Activated naive CD4-positive, alpha-beta T cell treated with anti-CD3 and anti-CD28 coated beads, Interleukin-2, amount 50 U/mL, for 24 hours (primary cell): ENCODE measurements at regions not wholly inside any gene's neighbourhood (a gene's known extent, or its start where the extent isn't known, plus 50 kb on each side); places are given as distances from the start of the nearest gene placed in this dataset.
"Not testable (repeated sequence)": the region's sequence is repeated elsewhere in the genome, so short reads cannot be mapped to it uniquely, and the experiment has no call there.

Experiments
- H3K27ac Mint-ChIP-seq: one replicate; pipeline ENCODE4 v1.8.0; 2021; ENCODE audit warnings: mild to moderate bottlenecking, mixed read lengths
- H3K27me3 Mint-ChIP-seq: one replicate; pipeline ENCODE4 v1.8.0; 2021; ENCODE audit warnings: mixed read lengths
- H3K36me3 Mint-ChIP-seq: one replicate; pipeline ENCODE4 v1.8.0; 2021; ENCODE audit warnings: mixed read lengths
- H3K4me1 Mint-ChIP-seq: one replicate; pipeline ENCODE4 v1.8.0; 2021; ENCODE audit warnings: mixed read lengths
- H3K4me3 Mint-ChIP-seq: one replicate; pipeline ENCODE4 v1.8.0; 2021; ENCODE audit warnings: mild to moderate bottlenecking, mixed read lengths
- H3K9me3 Mint-ChIP-seq: one replicate; pipeline ENCODE4 v1.8.0; 2021; ENCODE audit warnings: mixed read lengths

DNA sequence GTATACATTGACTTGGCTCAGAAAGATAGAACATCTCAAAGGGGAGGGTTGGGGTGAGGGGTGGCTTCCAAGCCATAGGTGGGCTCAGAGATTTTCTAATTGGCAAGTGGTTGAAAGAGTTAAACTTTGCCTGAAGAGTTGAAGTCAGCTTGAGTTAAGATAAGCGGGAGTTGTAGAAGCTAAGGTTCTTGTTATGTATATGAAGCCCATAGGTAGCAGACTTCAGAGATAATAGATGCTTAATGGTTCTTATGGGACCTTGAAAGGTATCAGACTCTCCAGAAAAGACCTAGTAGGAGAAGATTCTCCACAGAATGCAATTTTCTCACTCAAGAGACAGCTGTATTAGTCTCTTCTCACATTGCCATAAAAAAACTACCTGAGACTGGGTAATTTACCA is 599.1 kb upstream of the CPEB2 start:
- Mint-ChIP-seq H3K27me3 (peaks cover 2% of the 10 kb centered on the region), H3K36me3 (no peaks in the 10 kb centered on the region), H3K4me3 (no peak overlapping the region), H3K4me1 (no peaks in the 10 kb centered on the region), H3K27ac (no peak overlapping the region), H3K9me3 (peaks cover 6% of the 10 kb centered on the region)

DNA sequence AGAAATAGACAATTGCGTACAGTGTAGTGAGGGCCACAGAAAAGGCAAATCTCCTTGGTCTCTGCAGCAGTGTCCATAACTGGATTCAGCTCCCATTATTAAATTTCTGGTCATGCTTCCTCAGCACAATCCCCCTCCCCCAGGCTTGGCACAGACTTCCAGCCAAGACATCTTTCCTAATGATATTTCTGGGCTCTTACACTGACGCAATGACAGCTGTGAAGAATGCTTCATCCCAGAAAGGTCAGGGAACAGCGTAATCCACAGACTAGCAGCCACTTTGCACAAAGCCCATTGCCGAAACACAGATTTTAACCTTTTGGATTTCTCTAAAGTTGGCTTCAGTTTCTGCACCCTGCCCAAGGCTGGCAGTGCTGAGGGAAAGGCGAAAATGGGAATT is 597.6 kb upstream of the CPEB2 start:
- Mint-ChIP-seq H3K4me3 (no peak overlapping the region), H3K27ac (no peak overlapping the region), H3K36me3 (no peaks in the 10 kb centered on the region), H3K9me3 (no peaks in the 10 kb centered on the region), H3K27me3 (peaks cover 2% of the 10 kb centered on the region), H3K4me1 (no peaks in the 10 kb centered on the region)

DNA sequence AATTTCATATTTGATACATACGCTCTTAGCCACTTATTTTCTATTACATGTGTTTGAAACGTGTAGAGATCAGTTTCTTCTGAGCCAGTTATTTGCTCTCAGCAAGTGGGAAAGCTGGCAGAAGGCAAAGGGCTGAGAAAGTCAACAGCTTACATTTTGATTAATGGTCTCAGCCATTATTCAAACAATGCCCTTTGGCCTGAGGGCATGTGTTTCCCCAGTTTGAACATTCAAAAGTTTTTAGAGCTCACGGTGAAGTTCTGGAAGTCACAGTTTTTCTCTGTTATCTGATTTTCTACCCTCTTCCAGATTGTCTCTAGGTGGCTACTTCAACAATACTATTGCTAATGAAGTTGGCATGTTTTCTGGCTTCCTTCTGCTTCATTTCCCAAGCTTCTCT is 591.8 kb upstream of the CPEB2 start:
- H3K9me3 Mint-ChIP-seq, result no peaks in the 10 kb centered on the region
- no peak overlapping the region for H3K4me3 Mint-ChIP-seq
- H3K27me3 Mint-ChIP-seq, result no peaks in the 10 kb centered on the region
- H3K36me3 Mint-ChIP-seq, result no peaks in the 10 kb centered on the region
- H3K27ac Mint-ChIP-seq, result no peak overlapping the region
- no peaks in the 10 kb centered on the region for H3K4me1 Mint-ChIP-seq

DNA sequence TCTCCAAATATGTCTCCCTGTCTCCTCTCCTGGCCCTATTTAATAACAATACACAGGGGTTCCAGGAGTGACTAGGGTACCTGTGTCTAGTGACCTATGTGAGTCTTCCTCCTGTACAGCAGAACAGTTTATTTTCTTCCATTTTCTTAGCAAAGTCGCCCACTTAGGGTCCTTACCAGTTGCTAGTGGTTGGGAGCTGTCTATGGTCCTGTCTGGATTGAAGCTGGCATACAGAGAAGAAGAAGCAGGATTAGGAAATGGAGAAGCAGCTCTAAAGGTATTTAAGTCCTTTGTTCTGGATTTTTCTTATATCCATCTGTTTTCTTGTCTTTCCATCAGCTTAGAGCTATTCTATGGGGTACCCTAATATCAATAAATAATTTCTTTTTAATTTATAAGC is 587.1 kb upstream of the CPEB2 start:
- Mint-ChIP-seq H3K9me3 (no peaks in the 10 kb centered on the region), H3K36me3 (no peaks in the 10 kb centered on the region), H3K4me1 (no peaks in the 10 kb centered on the region), H3K27ac (no peak overlapping the region), H3K4me3 (no peak overlapping the region), H3K27me3 (no peaks in the 10 kb centered on the region)

DNA sequence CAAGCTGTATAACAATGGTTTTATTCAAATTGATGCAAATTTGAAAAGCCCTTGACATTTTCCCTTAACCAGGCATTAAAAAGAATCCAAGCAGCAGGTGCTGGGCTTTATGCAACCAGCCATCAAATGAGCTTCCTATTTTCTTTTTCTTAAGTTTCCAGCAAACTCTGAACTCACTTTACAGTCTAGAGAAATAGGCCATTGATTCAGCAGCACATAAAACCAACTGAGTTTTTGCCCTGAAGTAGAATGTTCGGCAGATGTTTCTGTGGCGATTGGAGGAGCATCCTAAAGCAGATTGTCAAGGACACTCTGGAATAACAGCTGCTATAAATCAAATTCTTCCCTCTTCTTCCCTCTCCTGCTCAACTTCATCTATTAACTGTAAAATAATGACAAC is 582.8 kb upstream of the CPEB2 start:
- no peaks in the 10 kb centered on the region for H3K9me3 Mint-ChIP-seq
- H3K36me3 Mint-ChIP-seq, result no peaks in the 10 kb centered on the region
- no peaks in the 10 kb centered on the region for H3K27me3 Mint-ChIP-seq
- no peak overlapping the region for H3K4me3 Mint-ChIP-seq
- no peaks in the 10 kb centered on the region for H3K4me1 Mint-ChIP-seq
- no peak overlapping the region for H3K27ac Mint-ChIP-seq

DNA sequence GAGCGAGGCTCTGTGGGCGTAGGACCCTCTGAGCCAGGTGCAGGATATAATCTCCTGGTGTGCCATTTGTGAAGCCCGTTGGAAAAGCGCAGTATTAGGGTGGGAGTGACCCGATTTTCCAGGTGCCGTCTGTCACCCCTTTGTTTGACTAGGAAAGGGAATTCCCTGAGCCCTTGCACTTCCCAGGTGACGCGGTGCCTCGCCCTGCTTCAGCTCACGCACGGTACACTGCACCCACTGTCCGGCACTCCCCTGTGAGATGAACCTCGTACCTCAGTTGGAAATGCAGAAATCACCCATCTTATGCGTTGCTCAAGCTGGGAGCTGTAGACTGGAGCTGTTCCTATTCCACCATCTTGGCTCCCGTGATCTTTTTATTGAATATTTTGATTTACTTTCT is 576.0 kb upstream of the CPEB2 start:
- H3K36me3 Mint-ChIP-seq, H3K4me1 Mint-ChIP-seq, H3K27ac Mint-ChIP-seq, H3K4me3 Mint-ChIP-seq: not testable (repeated sequence)
- Mint-ChIP-seq H3K9me3 (peaks cover 19% of the 10 kb centered on the region), H3K27me3 (peaks cover 16% of the 10 kb centered on the region)

DNA sequence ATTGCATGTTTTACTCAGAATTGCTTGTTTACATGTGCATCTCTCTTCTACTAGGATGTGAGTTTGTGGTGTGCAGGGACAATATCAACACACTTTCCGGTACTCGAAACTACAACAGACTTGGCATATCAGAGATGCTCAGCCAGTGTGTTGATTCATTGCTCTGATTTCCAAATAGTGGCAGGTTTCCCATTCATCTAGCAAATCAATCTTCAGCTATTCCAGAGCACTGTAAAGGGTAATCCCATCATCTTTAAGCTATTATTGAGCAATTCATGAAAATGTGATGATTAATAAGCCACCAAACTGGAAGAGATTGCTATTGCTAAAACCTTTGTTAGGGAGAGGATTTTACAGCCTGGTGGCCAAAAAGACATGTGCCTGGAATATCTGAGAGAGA is 574.2 kb upstream of the CPEB2 start:
- Mint-ChIP-seq H3K4me3 (no peak overlapping the region), H3K4me1 (no peaks in the 10 kb centered on the region), H3K9me3 (peaks cover 19% of the 10 kb centered on the region), H3K27ac (no peak overlapping the region), H3K27me3 (peaks cover 17% of the 10 kb centered on the region), H3K36me3 (no peaks in the 10 kb centered on the region)

DNA sequence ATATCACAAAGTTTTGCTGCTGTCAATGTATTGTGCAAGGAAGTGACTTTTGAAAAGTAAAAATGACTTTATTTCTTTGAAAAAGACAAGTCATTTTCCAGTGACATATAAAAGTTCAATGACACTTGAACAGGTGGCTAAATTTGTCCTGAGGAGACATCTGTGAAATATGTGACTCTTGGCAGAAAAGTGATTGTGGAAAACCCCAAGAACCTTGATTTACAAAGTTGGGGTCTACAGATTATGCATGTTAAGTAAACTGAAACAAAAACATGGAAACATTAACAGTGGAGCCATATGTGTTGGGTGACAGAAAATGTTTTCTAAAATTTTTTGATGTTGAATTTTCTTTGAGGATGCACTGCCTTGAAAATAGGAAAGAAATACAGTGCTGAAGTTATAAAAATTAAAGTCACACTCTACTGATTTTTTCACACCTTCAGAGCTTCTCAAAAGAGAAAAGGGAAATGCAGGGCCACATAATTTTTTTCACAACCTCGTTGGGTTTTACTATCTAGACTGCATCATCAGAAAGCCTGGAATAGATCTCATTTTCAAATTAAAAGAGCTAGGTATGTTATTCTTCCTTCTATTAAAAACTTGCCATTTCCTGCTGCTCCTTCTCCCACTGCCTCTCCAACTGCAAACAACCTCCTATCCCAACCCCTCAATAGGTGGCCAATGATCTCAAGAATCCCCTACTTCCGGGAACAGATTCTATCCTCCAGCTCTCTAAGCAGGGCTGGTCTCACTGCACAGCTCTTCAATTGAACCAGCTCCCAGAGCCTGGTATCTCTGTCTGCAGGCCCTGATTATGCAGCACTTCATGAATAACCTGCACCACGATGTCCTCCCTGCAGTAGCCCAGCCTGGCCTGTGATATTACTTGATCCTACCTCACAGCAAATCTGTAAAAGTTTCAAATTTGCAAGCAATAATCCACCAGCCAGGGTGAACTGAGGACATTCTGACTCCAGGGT is 570.8 kb upstream of the CPEB2 start:
- H3K36me3 Mint-ChIP-seq, result no peaks in the 10 kb centered on the region
- H3K9me3 Mint-ChIP-seq, result peaks cover 14% of the 10 kb centered on the region
- H3K27me3 Mint-ChIP-seq, result peaks cover 17% of the 10 kb centered on the region
- H3K4me1 Mint-ChIP-seq, result no peaks in the 10 kb centered on the region
- H3K4me3 Mint-ChIP-seq, result no peak overlapping the region
- H3K27ac Mint-ChIP-seq, result no peak overlapping the region

DNA sequence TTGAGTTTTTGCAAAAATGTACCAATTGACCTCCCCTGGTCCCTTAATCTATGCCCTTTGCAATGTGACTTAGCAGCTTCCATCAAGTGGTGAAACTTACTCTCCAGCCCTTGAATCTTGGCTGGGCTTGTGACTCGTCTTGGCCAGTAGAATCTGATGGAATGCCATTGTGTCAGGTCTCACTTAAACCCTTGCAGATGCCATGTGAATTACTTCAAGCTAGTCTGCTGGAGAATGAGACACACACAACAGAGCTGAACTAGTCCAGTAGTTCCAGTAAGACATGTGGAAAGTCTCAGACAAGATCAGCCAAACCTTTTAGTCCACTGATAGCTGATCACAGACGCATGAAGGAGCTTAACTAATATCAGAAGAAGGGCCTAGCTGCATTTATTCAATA is 567.8 kb upstream of the CPEB2 start:
- no peak overlapping the region for H3K27ac Mint-ChIP-seq
- no peaks in the 10 kb centered on the region for H3K4me1 Mint-ChIP-seq
- no peaks in the 10 kb centered on the region for H3K36me3 Mint-ChIP-seq
- peaks cover 3% of the 10 kb centered on the region for H3K9me3 Mint-ChIP-seq
- no peak overlapping the region for H3K4me3 Mint-ChIP-seq
- H3K27me3 Mint-ChIP-seq, result peaks cover 4% of the 10 kb centered on the region

DNA sequence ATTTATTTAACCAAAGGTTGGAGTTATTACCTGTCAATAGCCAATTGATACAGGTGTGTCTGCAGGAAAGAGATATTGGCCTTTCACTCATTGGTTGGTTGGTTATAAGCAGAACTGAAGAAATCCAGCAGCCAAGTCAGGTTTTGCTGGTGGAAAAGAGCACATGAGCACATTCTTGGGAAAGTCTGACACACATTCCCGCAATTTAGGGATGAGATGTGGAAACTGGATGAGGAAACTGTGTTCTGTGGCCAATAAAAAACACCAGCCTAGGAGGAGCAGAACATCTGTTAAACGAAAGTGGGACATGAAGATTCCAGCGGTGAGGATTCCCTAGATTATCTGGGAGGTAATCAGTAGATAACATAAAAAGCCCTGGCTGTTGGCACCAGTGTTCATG is 567.4 kb upstream of the CPEB2 start:
- peaks cover 4% of the 10 kb centered on the region for H3K9me3 Mint-ChIP-seq
- H3K36me3 Mint-ChIP-seq, result no peaks in the 10 kb centered on the region
- peaks cover 3% of the 10 kb centered on the region for H3K27me3 Mint-ChIP-seq
- no peak overlapping the region for H3K4me3 Mint-ChIP-seq
- no peaks in the 10 kb centered on the region for H3K4me1 Mint-ChIP-seq
- H3K27ac Mint-ChIP-seq, result no peak overlapping the region

DNA sequence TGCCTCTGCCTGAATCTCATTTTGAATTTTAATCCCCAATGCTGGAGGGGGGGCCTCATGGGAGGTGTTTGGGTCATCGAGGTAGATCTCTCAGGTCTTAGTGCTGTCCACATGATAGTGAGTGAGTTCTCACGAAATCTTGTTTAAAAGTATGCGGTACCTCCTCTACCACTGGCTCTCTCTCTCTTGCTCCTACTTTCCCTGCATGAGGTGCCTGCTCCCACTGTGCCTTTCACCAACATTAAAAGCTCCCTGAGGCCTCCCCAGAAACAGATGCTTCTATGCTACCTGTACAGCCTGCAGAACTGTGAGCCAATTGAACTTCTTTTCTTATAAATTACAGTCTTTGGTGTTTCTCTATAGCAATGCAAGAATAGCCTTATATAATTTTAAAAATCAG is 560.7 kb upstream of the CPEB2 start:
- H3K4me1 Mint-ChIP-seq, result no peaks in the 10 kb centered on the region
- H3K27me3 Mint-ChIP-seq, result peaks cover 2% of the 10 kb centered on the region
- H3K36me3 Mint-ChIP-seq, result no peaks in the 10 kb centered on the region
- peaks cover 4% of the 10 kb centered on the region for H3K9me3 Mint-ChIP-seq
- H3K4me3 Mint-ChIP-seq, result no peak overlapping the region
- no peak overlapping the region for H3K27ac Mint-ChIP-seq

DNA sequence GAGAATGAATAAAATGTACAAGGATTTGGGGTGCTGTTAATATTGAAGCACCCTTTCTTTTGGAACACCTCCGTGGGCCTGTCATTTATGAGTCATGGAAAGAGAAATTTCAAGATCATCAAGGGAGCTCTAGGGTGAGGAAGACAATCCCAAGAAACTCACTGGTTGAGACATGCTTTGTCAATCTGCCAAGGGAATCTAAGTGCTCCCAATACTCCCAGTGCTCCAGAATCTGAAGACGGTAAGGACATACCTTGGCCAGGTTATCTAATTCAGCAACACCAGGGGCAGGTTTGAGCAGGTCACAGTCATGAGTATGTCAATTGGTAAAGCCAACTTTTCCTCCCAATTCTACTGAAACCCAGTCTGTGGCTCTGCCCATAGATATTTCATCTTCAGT is 556.4 kb upstream of the CPEB2 start:
- H3K4me1 Mint-ChIP-seq, result no peaks in the 10 kb centered on the region
- no peak overlapping the region for H3K27ac Mint-ChIP-seq
- H3K36me3 Mint-ChIP-seq, result no peaks in the 10 kb centered on the region
- H3K4me3 Mint-ChIP-seq, result no peak overlapping the region
- H3K9me3 Mint-ChIP-seq, result no peaks in the 10 kb centered on the region
- H3K27me3 Mint-ChIP-seq, result no peaks in the 10 kb centered on the region

DNA sequence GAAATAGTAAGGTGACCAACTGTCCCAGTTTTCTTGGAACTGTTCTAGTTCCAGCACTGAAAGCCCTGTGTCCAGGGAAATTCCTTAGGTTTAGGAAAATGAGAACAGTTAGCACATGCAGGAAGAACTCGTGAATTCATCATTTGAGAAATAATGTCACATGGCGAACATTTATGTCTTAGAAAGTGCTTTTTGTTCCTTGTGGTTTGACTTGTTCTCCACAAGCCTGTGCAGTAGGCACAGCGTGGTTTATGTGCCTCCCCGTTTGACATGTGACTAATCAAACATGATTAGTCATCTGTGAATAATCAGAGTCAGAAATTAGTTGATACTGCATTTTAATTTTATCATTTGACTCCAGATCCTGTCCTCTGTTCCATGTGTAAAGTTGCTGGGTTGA is 556.0 kb upstream of the CPEB2 start:
- Mint-ChIP-seq H3K36me3 (no peaks in the 10 kb centered on the region), H3K4me3 (no peak overlapping the region), H3K9me3 (no peaks in the 10 kb centered on the region), H3K27ac (no peak overlapping the region), H3K4me1 (no peaks in the 10 kb centered on the region), H3K27me3 (no peaks in the 10 kb centered on the region)

DNA sequence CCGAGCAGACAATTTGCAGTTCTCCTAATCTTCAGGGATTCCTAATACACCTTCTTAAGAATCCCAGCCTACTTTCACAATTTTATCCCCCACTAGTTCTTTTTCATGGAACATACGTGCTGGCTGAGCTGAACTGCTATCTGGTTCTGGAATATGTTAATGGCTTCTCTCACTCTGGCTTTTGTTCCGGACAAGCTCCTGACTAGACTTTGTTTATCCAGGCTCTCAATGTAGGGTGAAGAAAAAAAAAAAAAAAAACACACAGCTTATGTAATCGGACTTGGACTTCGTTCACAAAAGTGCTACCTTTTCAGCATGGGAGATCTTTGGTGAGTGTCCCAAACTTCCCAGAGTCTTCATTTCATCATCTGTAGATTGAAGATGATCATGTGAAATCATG is 555.4 kb upstream of the CPEB2 start:
- H3K36me3 Mint-ChIP-seq, result no peaks in the 10 kb centered on the region
- H3K27ac Mint-ChIP-seq, result no peak overlapping the region
- H3K4me1 Mint-ChIP-seq, result no peaks in the 10 kb centered on the region
- no peak overlapping the region for H3K4me3 Mint-ChIP-seq
- H3K27me3 Mint-ChIP-seq, result no peaks in the 10 kb centered on the region
- H3K9me3 Mint-ChIP-seq, result no peaks in the 10 kb centered on the region

DNA sequence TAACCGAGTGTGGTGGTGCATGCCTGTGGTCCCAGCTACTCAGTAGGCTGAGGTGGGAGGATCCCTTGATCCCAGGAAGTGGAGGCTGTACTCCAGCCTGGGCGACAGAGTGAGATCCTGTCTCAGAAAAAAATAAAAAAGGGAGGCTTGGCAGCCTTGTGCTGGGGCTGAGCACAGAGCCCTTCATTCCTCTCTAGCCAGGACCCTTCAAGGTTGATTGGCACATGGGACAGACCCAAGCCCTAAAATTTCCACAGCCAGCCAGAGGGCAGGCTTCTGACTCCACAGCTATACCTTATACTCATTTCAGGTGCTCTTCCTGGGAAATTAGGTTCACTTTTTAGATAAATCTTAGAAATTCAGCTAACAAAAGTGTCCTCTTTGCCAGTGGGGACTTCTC is 553.0 kb upstream of the CPEB2 start:
- no peaks in the 10 kb centered on the region for H3K36me3 Mint-ChIP-seq
- H3K27ac Mint-ChIP-seq, result no peak overlapping the region
- H3K4me3 Mint-ChIP-seq, result no peak overlapping the region
- H3K9me3 Mint-ChIP-seq, result no peaks in the 10 kb centered on the region
- no peaks in the 10 kb centered on the region for H3K27me3 Mint-ChIP-seq
- H3K4me1 Mint-ChIP-seq, result no peaks in the 10 kb centered on the region

DNA sequence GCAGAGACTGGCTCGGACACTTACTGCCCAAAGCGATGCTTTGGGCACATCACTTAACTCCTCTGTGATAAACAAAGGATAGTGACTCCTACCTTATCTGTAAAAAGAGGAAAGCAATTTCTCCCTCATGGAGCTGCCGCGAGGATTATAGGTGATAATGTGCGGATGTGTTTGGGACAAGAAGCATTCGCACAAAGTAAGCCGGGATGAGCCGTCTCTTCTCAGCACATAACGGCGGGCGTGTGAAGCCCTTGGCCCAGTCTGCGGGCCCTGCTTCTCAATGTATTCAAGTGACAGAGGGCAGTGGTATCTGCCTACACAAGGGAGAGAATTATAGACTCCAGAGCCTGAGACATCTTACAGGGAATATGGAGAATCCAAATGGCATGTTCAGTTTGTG is 550.3 kb upstream of the CPEB2 start:
- H3K4me3 Mint-ChIP-seq, result no peak overlapping the region
- no peaks in the 10 kb centered on the region for H3K27me3 Mint-ChIP-seq
- no peaks in the 10 kb centered on the region for H3K4me1 Mint-ChIP-seq
- no peaks in the 10 kb centered on the region for H3K36me3 Mint-ChIP-seq
- no peaks in the 10 kb centered on the region for H3K9me3 Mint-ChIP-seq
- H3K27ac Mint-ChIP-seq, result no peak overlapping the region

DNA sequence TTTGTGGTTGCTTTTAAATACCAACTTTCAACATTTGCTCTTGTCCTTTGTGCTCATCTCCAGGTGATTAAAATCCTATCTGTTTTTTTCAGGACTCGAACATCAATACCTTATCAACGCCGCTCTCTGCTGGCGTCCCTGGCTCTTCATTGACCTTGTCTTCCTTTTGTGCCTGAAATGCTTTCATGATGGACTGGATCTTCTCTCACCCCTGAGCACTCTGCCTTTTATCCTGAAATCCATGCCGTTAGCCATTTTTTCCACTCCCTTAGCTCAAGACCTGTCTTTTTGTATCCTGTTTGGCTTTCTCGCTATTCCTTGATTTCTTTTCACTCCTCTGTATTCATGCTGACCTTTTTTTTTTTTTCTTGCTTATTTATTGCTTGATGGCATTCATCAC is 549.5 kb upstream of the CPEB2 start:
- H3K27ac Mint-ChIP-seq, result no peak overlapping the region
- H3K9me3 Mint-ChIP-seq, result no peaks in the 10 kb centered on the region
- H3K27me3 Mint-ChIP-seq, result no peaks in the 10 kb centered on the region
- no peaks in the 10 kb centered on the region for H3K36me3 Mint-ChIP-seq
- no peak overlapping the region for H3K4me3 Mint-ChIP-seq
- no peaks in the 10 kb centered on the region for H3K4me1 Mint-ChIP-seq
